ENCODE measurements at regions not wholly inside any gene's neighbourhood (a gene's known extent, or its start where the extent isn't known, plus 50 kb on each side); places are given as distances from the start of the nearest gene placed in this dataset.

DNA sequence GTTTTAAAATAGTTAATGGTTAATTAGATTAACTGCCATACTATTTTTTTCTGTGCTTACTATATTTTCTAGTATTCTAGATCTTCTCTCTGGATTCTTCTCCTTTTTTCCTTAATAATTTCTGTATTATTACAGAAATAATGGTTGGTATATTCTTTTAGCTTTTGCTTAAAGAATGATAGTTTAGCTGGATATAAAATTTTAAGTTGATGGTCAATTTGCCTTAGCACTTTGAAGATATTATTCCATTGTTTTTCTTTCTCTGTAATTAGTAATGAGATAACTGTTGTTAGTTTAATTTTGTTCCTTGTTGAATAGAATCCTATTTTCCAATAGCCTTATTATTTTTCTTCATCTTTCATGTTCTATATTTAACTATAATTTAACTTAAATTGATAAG is 99.9 kb upstream of the NCAM1 start:
- CTCF ChIA-PET (ENCODE audit: low intra/inter-chr PET ratio, low total read pairs) = no interaction called here
- intact Hi-C loops (cut with micrococcal nuclease; ENCODE audit: unreplicated experiment) = no loop called here

GRCh38 chr11:112863305-112863704 is 97.9 kb upstream of the NCAM1 start:
- no peak overlapping the region for H2AFZ ChIP-seq (ENCODE audit: low read length)
- H3K4me1 ChIP-seq (ENCODE audit: insufficient read depth, low read length) = no peaks in the 10 kb centered on the region
- ChIA-PET POLR2A (no interaction called here), CTCF (ENCODE audit: low intra/inter-chr PET ratio, low total read pairs) (no interaction called here)
- no peaks in the 10 kb centered on the region for H4K20me1 ChIP-seq (ENCODE audit: insufficient read depth, low read length)
- no peak overlapping the region for H3K27ac ChIP-seq (ENCODE audit: extremely low read length, insufficient read depth, low read length)
- TF ChIP-seq ZNF296 (CRISPR knock-in tag; conservative IDR thresholded peaks at IDR 0.05) (no peak), HMG20B (CRISPR knock-in tag; conservative IDR thresholded peaks at IDR 0.05) (no peak), TARDBP (CRISPR knock-in tag; IDR thresholded peaks at IDR 0.05) (no peak), ZNF605 (CRISPR knock-in tag; IDR thresholded peaks at IDR 0.05) (no peak), ZNF333 (CRISPR knock-in tag; IDR thresholded peaks at IDR 0.05; ENCODE audit: borderline replicate concordance) (no peak), RARG (CRISPR knock-in tag; IDR thresholded peaks at IDR 0.05; ENCODE audit: low read depth) (no peak), FOXA1 (IDR thresholded peaks at IDR 0.05) (no peak), FOXA1 (CRISPR knock-in tag; IDR thresholded peaks at IDR 0.05) (no peak), FOXO1 (CRISPR knock-in tag; IDR thresholded peaks at IDR 0.05) (no peak), RFXAP (CRISPR knock-in tag; IDR thresholded peaks at IDR 0.05; ENCODE audit: borderline replicate concordance) (no peak), E2F2 (CRISPR knock-in tag; IDR thresholded peaks at IDR 0.05; ENCODE audit: borderline replicate concordance) (no peak), SMAD3 (CRISPR knock-in tag; IDR thresholded peaks at IDR 0.05) (no peak), WIZ (CRISPR knock-in tag; IDR thresholded peaks at IDR 0.05) (no peak), ZNF543 (CRISPR knock-in tag; IDR thresholded peaks at IDR 0.05) (no peak), HMG20A (CRISPR knock-in tag; IDR thresholded peaks at IDR 0.05; ENCODE audit: borderline replicate concordance) (no peak), MXD3 (CRISPR knock-in tag; IDR thresholded peaks at IDR 0.05) (no peak), PITX1 (CRISPR knock-in tag; IDR thresholded peaks at IDR 0.05) (no peak)
- TF ChIP-seq, protein P1, sequence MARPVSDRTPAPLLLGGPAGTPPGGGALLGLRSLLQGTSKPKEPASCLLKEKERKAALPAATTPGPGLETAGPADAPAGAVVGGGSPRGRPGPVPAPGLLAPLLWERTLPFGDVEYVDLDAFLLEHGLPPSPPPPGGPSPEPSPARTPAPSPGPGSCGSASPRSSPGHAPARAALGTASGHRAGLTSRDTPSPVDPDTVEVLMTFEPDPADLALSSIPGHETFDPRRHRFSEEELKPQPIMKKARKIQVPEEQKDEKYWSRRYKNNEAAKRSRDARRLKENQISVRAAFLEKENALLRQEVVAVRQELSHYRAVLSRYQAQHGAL (CRISPR knock-in tag; IDR thresholded peaks at IDR 0.05; ENCODE audit: not compliant biosample characterization) = no peak
- H3K4me2 ChIP-seq (ENCODE audit: low read depth, low read length) = no peak overlapping the region
- DNase-seq (ENCODE audit: low spot score) (no peak), ATAC-seq (no peak), FAIRE-seq (no peak)
- 0% methylated on average over 1 of the region's 1 CpG for WGBS (ENCODE audit: low lambda C conversion rate)
- H3K27me3 ChIP-seq (ENCODE audit: control insufficient read depth in 1 of 2, insufficient read depth in 2 of 2, low read length in 2 of 2) = no peaks in the 10 kb centered on the region; a peak in 1 of 5 replicates
- H3K9me3 ChIP-seq (ENCODE audit: low read length) = peaks cover 36% of the 10 kb centered on the region
- H3K4me3 ChIP-seq (replicated peaks in 1 of 3; ENCODE audit: insufficient read depth in 1 of 3, low read depth in 2 of 3, low read length in 3 of 3) = no peak overlapping the region
- in situ Hi-C loops (cut with HindIII; ENCODE audit: extremely low pct_ligation_motif_present, low pct_unique_long_range_greater_than_20kb) (no loop called here), intact Hi-C loops (cut with micrococcal nuclease; ENCODE audit: unreplicated experiment) (no loop called here)
- H3K36me3 ChIP-seq (replicated peaks in 1 of 2; ENCODE audit: control insufficient read depth in 1 of 2, insufficient read depth in 2 of 2, low read length in 2 of 2) = no peaks in the 10 kb centered on the region
- H3K79me2 ChIP-seq (ENCODE audit: insufficient read depth, low read length) = no peaks in the 10 kb centered on the region
- BruUV-seq (replicated peaks) = no TSS peak
- no peak overlapping the region for H3K9ac ChIP-seq (ENCODE audit: insufficient read depth, low read depth, low read length)

More for the DNA sequence above, 99.9 kb upstream of the NCAM1 start:
- H3K9me3 ChIP-seq (ENCODE audit: low read length) = peaks cover 36% of the 10 kb centered on the region
- FAIRE-seq (no peak), ATAC-seq (no peak), DNase-seq (ENCODE audit: low spot score) (no peak)
- BruUV-seq (replicated peaks) = no TSS peak
- H3K79me2 ChIP-seq (ENCODE audit: insufficient read depth, low read length) = no peaks in the 10 kb centered on the region
- no peak overlapping the region for H3K27ac ChIP-seq (ENCODE audit: extremely low read length, insufficient read depth, low read length)
- H3K9ac ChIP-seq (ENCODE audit: insufficient read depth, low read depth, low read length) = no peak overlapping the region
- H3K4me2 ChIP-seq (ENCODE audit: low read depth, low read length) = no peak overlapping the region
- H3K4me3 ChIP-seq (replicated peaks in 1 of 3; ENCODE audit: insufficient read depth in 1 of 3, low read depth in 2 of 3, low read length in 3 of 3) = no peak overlapping the region
- TF ChIP-seq TSC22D2 (CRISPR knock-in tag; IDR thresholded peaks at IDR 0.05; ENCODE audit: borderline replicate concordance) (no peak), ZFP1 (CRISPR knock-in tag; IDR thresholded peaks at IDR 0.05) (peak; percentile 70; the same call in 1 of the 2 replicates)
- H4K20me1 ChIP-seq (ENCODE audit: insufficient read depth, low read length) = no peaks in the 10 kb centered on the region
- H2AFZ ChIP-seq (ENCODE audit: low read length) = no peak overlapping the region
- no peaks in the 10 kb centered on the region for H3K4me1 ChIP-seq (ENCODE audit: insufficient read depth, low read length)
- no peaks in the 10 kb centered on the region for H3K36me3 ChIP-seq (replicated peaks in 1 of 2; ENCODE audit: control insufficient read depth in 1 of 2, insufficient read depth in 2 of 2, low read length in 2 of 2)
- POLR2A ChIA-PET = no interaction called here
- H3K27me3 ChIP-seq (ENCODE audit: control insufficient read depth in 1 of 2, insufficient read depth in 2 of 2, low read length in 2 of 2) = no peaks in the 10 kb centered on the region; a peak in 1 of 5 replicates
- in situ Hi-C loops (cut with HindIII; ENCODE audit: extremely low pct_ligation_motif_present, low pct_unique_long_range_greater_than_20kb) = no loop called here

All from HepG2 (cell line).